ENCODE measurements at regions not wholly inside any gene's neighbourhood (a gene's known extent, or its start where the extent isn't known, plus 50 kb on each side); places are given as distances from the start of the nearest gene placed in this dataset.

- TF ChIP-seq CTCF (IDR thresholded peaks at IDR 0.05) (no peak), POLR2A (IDR thresholded peaks at IDR 0.05) (no peak)
Measured at GRCh38 chr10:53239873-53240272, 467.3 kb upstream of the MBL2 start.

Data from esophagus squamous epithelium (tissue), 4 donors.